H9 (cell line): ENCODE measurements at regions not wholly inside any gene's neighbourhood (a gene's known extent, or its start where the extent isn't known, plus 50 kb on each side); places are given as distances from the start of the nearest gene placed in this dataset.

Source experiments
- DNase-seq: peaks from one replicate; pipeline ENCODE4 v3.0.0-alpha.2; 2017
- H2AFZ ChIP-seq: one replicate; pipeline ENCODE4 v1.6.1; 2013; ENCODE audit warnings: mild to moderate bottlenecking, low read length, control low read depth, moderate library complexity
- H2AK5ac ChIP-seq: 2 replicates; pipeline ENCODE4 v1.6.1; 2013; ENCODE audit warnings: low read length, control low read depth, mixed read lengths; ENCODE audit not compliant: insufficient read length
- H2BK120ac ChIP-seq: one replicate; pipeline ENCODE4 v1.6.1; 2013; ENCODE audit warnings: low read depth, mild to moderate bottlenecking, low read length, control low read depth, inconsistent platforms; ENCODE audit not compliant: poor library complexity, severe bottlenecking
- H2BK12ac ChIP-seq: 2 replicates; pipeline ENCODE4 v1.6.1; 2013; ENCODE audit warnings: low read length, control low read depth, mixed read lengths, low read depth; ENCODE audit not compliant: insufficient read length
- H2BK15ac ChIP-seq: 2 replicates; pipeline ENCODE4 v1.6.1; 2013; ENCODE audit warnings: low read depth, low read length, control low read depth
- H2BK20ac ChIP-seq: one replicate; pipeline ENCODE4 v1.6.1; 2013; ENCODE audit warnings: low read depth, mild to moderate bottlenecking, low read length, control low read depth, inconsistent platforms; ENCODE audit not compliant: poor library complexity, severe bottlenecking
- H2BK5ac ChIP-seq: 2 replicates; pipeline ENCODE4 v1.6.1; 2013; ENCODE audit warnings: low read length, control low read depth, mixed read lengths; ENCODE audit not compliant: insufficient read length
- H3K14ac ChIP-seq: 2 replicates; pipeline ENCODE4 v1.6.1; 2013; ENCODE audit warnings: low read length, control low read depth; ENCODE audit not compliant: insufficient read depth
- H3K18ac ChIP-seq: 2 replicates; pipeline ENCODE4 v1.6.1; 2013; ENCODE audit warnings: low read depth, mild to moderate bottlenecking, mixed read lengths, low read length, control low read depth; ENCODE audit not compliant: insufficient read length
- H3K23ac ChIP-seq: 2 replicates; pipeline ENCODE4 v1.6.1; 2013; ENCODE audit warnings: low read length, control low read depth, mixed read lengths, low read depth; ENCODE audit not compliant: insufficient read length
- H3K23me2 ChIP-seq: 2 replicates; pipeline ENCODE4 v1.6.1; 2013; ENCODE audit warnings: low read depth, mild to moderate bottlenecking, mixed read lengths, low read length, control low read depth; ENCODE audit not compliant: insufficient read length, poor library complexity, severe bottlenecking
- H3K27ac ChIP-seq: 2 replicates; pipeline ENCODE4 v1.5.1; 2013; ENCODE audit warnings: low read length, control low read depth, mixed read lengths, low read depth; ENCODE audit not compliant: insufficient read length
- H3K27me3 ChIP-seq: 2 replicates; pipeline ENCODE4 v1.6.1; 2013; ENCODE audit warnings: low read length, control low read depth, inconsistent platforms; ENCODE audit not compliant: insufficient read depth
- H3K4ac ChIP-seq: 2 replicates; pipeline ENCODE4 v1.6.1; 2013; ENCODE audit warnings: low read depth, mild to moderate bottlenecking, control low read depth, inconsistent platforms, low read length, moderate library complexity
- H3K4me1 ChIP-seq: 2 replicates; pipeline ENCODE4 v1.6.1; 2013; ENCODE audit warnings: low read length, control low read depth, inconsistent platforms; ENCODE audit not compliant: insufficient read depth
- H3K4me2 ChIP-seq: 2 replicates; pipeline ENCODE4 v1.6.1; 2013; ENCODE audit warnings: low read length, control low read depth, mixed read lengths; ENCODE audit not compliant: insufficient read length, insufficient read depth
- H3K56ac ChIP-seq: 2 replicates; pipeline ENCODE4 v1.6.1; 2013; ENCODE audit warnings: low read depth, mild to moderate bottlenecking, mixed read lengths, low read length, control low read depth; ENCODE audit not compliant: insufficient read length
- H3K79me1 ChIP-seq: 2 replicates; pipeline ENCODE4 v1.6.1; 2013; ENCODE audit warnings: low read depth, mild to moderate bottlenecking, moderate library complexity, low read length, control low read depth, inconsistent platforms; ENCODE audit not compliant: insufficient read depth, poor library complexity, severe bottlenecking
- H3K79me2 ChIP-seq: 2 replicates; pipeline ENCODE4 v1.6.1; 2013; ENCODE audit warnings: low read length, control low read depth, inconsistent platforms; ENCODE audit not compliant: insufficient read depth
- H3K9ac ChIP-seq: 2 replicates; pipeline ENCODE4 v1.6.1; 2013; ENCODE audit warnings: low read length, control low read depth, mixed read lengths; ENCODE audit not compliant: insufficient read length; ENCODE audit errors: extremely low read depth
- H3K9me3 ChIP-seq: one replicate; pipeline ENCODE4 v1.6.1; 2013; ENCODE audit warnings: low read depth, low read length, inconsistent platforms; ENCODE audit not compliant: control insufficient read depth
- H3T11ph ChIP-seq: one replicate; pipeline ENCODE4 v1.6.1; 2013; ENCODE audit warnings: mild to moderate bottlenecking, low read length, control low read depth, inconsistent platforms
- H4K20me1 ChIP-seq: one replicate; pipeline ENCODE4 v1.6.1; 2013; ENCODE audit not compliant: control insufficient read depth, insufficient read length, insufficient read depth
- H4K5ac ChIP-seq: 2 replicates; pipeline ENCODE4 v1.6.1; 2013; ENCODE audit warnings: low read depth, mild to moderate bottlenecking, mixed read lengths, low read length, control low read depth; ENCODE audit not compliant: insufficient read length
- H4K8ac ChIP-seq: replicated peaks from 2 replicates; pipeline ENCODE4 v1.6.1; 2013; ENCODE audit warnings: low read length, control low read depth, mixed read lengths, low read depth; ENCODE audit not compliant: insufficient read length
- H4K91ac ChIP-seq: 2 replicates; pipeline ENCODE4 v1.6.1; 2013; ENCODE audit warnings: low read depth, mild to moderate bottlenecking, moderate library complexity, mixed read lengths, low read length, control low read depth; ENCODE audit not compliant: insufficient read length
- H3K27ac Mint-ChIP-seq, 3 experiments: 2 replicates in 2 of 3; 3 replicates in 1 of 3; pipeline ENCODE4 v1.8.0; 2020 to 2021; ENCODE audit warnings: mixed read lengths in 3 of 3, mild to moderate bottlenecking in 1 of 3, moderate library complexity in 1 of 3
- H3K27me3 Mint-ChIP-seq: 2 replicates; pipeline ENCODE4 v1.8.0; 2021; ENCODE audit warnings: low read depth, mild to moderate bottlenecking, moderate library complexity, mixed read lengths
- H3K36me3 Mint-ChIP-seq, 3 experiments: 2 replicates in 2 of 3; 3 replicates in 1 of 3; pipeline ENCODE4 v1.8.0; 2020 to 2021; ENCODE audit warnings: low read depth in 3 of 3, mixed read lengths in 3 of 3; ENCODE audit not compliant: insufficient read depth in 1 of 3
- H3K4me1 Mint-ChIP-seq, 2 experiments: 2 replicates each; pipeline ENCODE4 v1.8.0; 2020; ENCODE audit warnings: mixed read lengths in 2 of 2
- H3K4me3 Mint-ChIP-seq, 2 experiments: 2 replicates in 1 of 2; 3 replicates in 1 of 2; pipeline ENCODE4 v1.8.0; 2020 to 2021; ENCODE audit warnings: mild to moderate bottlenecking in 2 of 2, mixed read lengths in 2 of 2, moderate library complexity in 1 of 2
- H3K9me3 Mint-ChIP-seq, 2 experiments: 2 replicates in 1 of 2; 3 replicates in 1 of 2; pipeline ENCODE4 v1.8.0; 2020; ENCODE audit warnings: mild to moderate bottlenecking in 2 of 2, mixed read lengths in 2 of 2, moderate library complexity in 1 of 2
- WGBS: extraction: QIAGEN DNeasy Blood & Tissue Kit; methylation state at CpG from one replicate; pipeline ENCODE4 v1.1.7; 2013; ENCODE audit warnings: missing lambda C conversion rate, low lambda C conversion rate, mixed read lengths; ENCODE audit not compliant: insufficient read length; ENCODE audit errors: extremely low coverage; 5-methylcytosine and 5-hydroxymethylcytosine counted together
- TF ChIP-seq, protein P1 (sequence below): fragments of 200-600 bp; sonication (generic); conservative IDR thresholded peaks from 3 replicates; pipeline ENCODE4 v1.8.0; 2021; ENCODE audit warnings: antibody characterized with exemption, mild to moderate bottlenecking

GRCh38 chr9:88326936-88327335 lies 61.3 kb upstream of the SPIN1 start:
- Histone ChIP-seq H2BK120ac (no peak overlapping the region), H3K18ac (no peak overlapping the region), H3K23me2 (no peaks in the 10 kb centered on the region), H3K4me2 (no peak overlapping the region), H3K4me1 (no peaks in the 10 kb centered on the region), H2AFZ (no peak overlapping the region), H3K79me1 (no peaks in the 10 kb centered on the region), H2BK12ac (no peak overlapping the region), H4K8ac (no peak overlapping the region), H3K56ac (no peak overlapping the region), H3K9ac (no peak overlapping the region), H4K5ac (no peak overlapping the region), H2BK15ac (no peak overlapping the region), H3K4ac (no peak overlapping the region), H3T11ph (no peak overlapping the region), H2BK5ac (no peak overlapping the region), H3K79me2 (no peaks in the 10 kb centered on the region), H3K9me3 (no peaks in the 10 kb centered on the region), H4K20me1 (no peaks in the 10 kb centered on the region), H3K23ac (no peak overlapping the region), H4K91ac (no peak overlapping the region), H3K27me3 (no peaks in the 10 kb centered on the region), H2BK20ac (no peak overlapping the region), H3K14ac (no peak overlapping the region), H3K27ac (no peak overlapping the region), H2AK5ac (no peak overlapping the region)
- Mint-ChIP-seq H3K36me3 (no peaks in the 10 kb centered on the region; a peak in 1 of 7 replicates), H3K27ac (no peak overlapping the region), H3K27me3 (peaks cover 2% of the 10 kb centered on the region; the same call in 1 of the 2 replicates), H3K9me3 (peaks cover 0 to 8% of the 10 kb centered on the region in 2 experiments; a peak in 3 of 5 replicates), H3K4me1 (no peaks in the 10 kb centered on the region), H3K4me3 (no peak overlapping the region)
- no CpG with 5 or more reads among the region's 2 CpGs for WGBS
- DNase-seq, result no peak
- TF ChIP-seq, protein P1, sequence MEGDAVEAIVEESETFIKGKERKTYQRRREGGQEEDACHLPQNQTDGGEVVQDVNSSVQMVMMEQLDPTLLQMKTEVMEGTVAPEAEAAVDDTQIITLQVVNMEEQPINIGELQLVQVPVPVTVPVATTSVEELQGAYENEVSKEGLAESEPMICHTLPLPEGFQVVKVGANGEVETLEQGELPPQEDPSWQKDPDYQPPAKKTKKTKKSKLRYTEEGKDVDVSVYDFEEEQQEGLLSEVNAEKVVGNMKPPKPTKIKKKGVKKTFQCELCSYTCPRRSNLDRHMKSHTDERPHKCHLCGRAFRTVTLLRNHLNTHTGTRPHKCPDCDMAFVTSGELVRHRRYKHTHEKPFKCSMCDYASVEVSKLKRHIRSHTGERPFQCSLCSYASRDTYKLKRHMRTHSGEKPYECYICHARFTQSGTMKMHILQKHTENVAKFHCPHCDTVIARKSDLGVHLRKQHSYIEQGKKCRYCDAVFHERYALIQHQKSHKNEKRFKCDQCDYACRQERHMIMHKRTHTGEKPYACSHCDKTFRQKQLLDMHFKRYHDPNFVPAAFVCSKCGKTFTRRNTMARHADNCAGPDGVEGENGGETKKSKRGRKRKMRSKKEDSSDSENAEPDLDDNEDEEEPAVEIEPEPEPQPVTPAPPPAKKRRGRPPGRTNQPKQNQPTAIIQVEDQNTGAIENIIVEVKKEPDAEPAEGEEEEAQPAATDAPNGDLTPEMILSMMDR, result no peak
